CD4-positive, alpha-beta T cell treated with Interleukin-21 for 1 hour (primary cell): ENCODE measurements at regions not wholly inside any gene's neighbourhood (a gene's known extent, or its start where the extent isn't known, plus 50 kb on each side); places are given as distances from the start of the nearest gene placed in this dataset.
A peak's percentile ranks its signal among the peaks of the same experiment; 100 is the strongest.
"Not testable (repeated sequence)": the region's sequence is repeated elsewhere in the genome, so short reads cannot be mapped to it uniquely, and the experiment has no call there.

ENCODE experiments used
- DNase-seq: peaks from one replicate; pipeline ENCODE4 v3.0.0-alpha.2; 2020

- DNase-seq: no peak
These were observed 52.7 kb upstream of the CRIM1 start for GRCh38 chr2:36302911-36303310.

- no peak for DNase-seq
These were observed 53.7 kb upstream of the CRIM1 start for GRCh38 chr2:36301843-36302242.

- no peak for DNase-seq
These were observed 54.9 kb upstream of the CRIM1 start for GRCh38 chr2:36300697-36301096.

- no peak for DNase-seq
These were observed 58.8 kb upstream of the CRIM1 start for GRCh38 chr2:36296798-36297197.

- DNase-seq: no peak
These were observed 61.3 kb upstream of the CRIM1 start for GRCh38 chr2:36294316-36294721.

GRCh38 chr2:36290306-36290856 lies 65.2 kb upstream of the CRIM1 start:
- no peak for DNase-seq

GRCh38 chr2:36289731-36290130 lies 65.8 kb upstream of the CRIM1 start:
- DNase-seq: no peak

- no peak for DNase-seq
These were observed 68.0 kb upstream of the CRIM1 start for GRCh38 chr2:36287363-36288275.

- DNase-seq: not testable (repeated sequence)
These were observed 76.1 kb upstream of the CRIM1 start for GRCh38 chr2:36279506-36279905.

- no peak for DNase-seq
These were observed 77.6 kb upstream of the CRIM1 start for GRCh38 chr2:36277881-36278523.

- DNase-seq: no peak
These were observed 78.3 kb upstream of the CRIM1 start for GRCh38 chr2:36277146-36277808.

GRCh38 chr2:36271266-36271665 lies 84.3 kb upstream of the CRIM1 start:
- no peak for DNase-seq

GRCh38 chr2:36270758-36271157 lies 84.8 kb upstream of the CRIM1 start:
- DNase-seq: no peak

- no peak for DNase-seq
These were observed 88.4 kb upstream of the CRIM1 start for GRCh38 chr2:36267194-36267593.

- no peak for DNase-seq
These were observed 88.9 kb upstream of the CRIM1 start for GRCh38 chr2:36266536-36267121.

- no peak for DNase-seq
These were observed 93.0 kb upstream of the CRIM1 start for GRCh38 chr2:36262581-36262980.

GRCh38 chr2:36255863-36256262 lies 99.7 kb upstream of the CRIM1 start:
- no peak for DNase-seq

- no peak for DNase-seq
These were observed 102.5 kb upstream of the CRIM1 start for GRCh38 chr2:36253086-36253485.

- peak; percentile 62 for DNase-seq
These were observed 109.1 kb upstream of the CRIM1 start for GRCh38 chr2:36246320-36246990.

GRCh38 chr2:36245651-36246050 lies 109.9 kb upstream of the CRIM1 start:
- DNase-seq: peak; percentile 4

- no peak for DNase-seq
These were observed 117.5 kb upstream of the CRIM1 start for GRCh38 chr2:36238106-36238505.

- peak; percentile 27 for DNase-seq
These were observed 119.7 kb upstream of the CRIM1 start for GRCh38 chr2:36235882-36236281.
